CD4-positive, alpha-beta T cell treated with Interleukin-15 for 1 hour (primary cell): ENCODE measurements at regions not wholly inside any gene's neighbourhood (a gene's known extent, or its start where the extent isn't known, plus 50 kb on each side); places are given as distances from the start of the nearest gene placed in this dataset.

Source experiments
- DNase-seq: peaks from one replicate; pipeline ENCODE4 v3.0.0-alpha.2; 2020

- DNase-seq, result no peak
These were observed 486.1 kb upstream of the SALL1 start for GRCh38 chr16:51636920-51637769.

GRCh38 chr16:51635181-51635580 lies 484.1 kb upstream of the SALL1 start:
- no peak for DNase-seq

DNA sequence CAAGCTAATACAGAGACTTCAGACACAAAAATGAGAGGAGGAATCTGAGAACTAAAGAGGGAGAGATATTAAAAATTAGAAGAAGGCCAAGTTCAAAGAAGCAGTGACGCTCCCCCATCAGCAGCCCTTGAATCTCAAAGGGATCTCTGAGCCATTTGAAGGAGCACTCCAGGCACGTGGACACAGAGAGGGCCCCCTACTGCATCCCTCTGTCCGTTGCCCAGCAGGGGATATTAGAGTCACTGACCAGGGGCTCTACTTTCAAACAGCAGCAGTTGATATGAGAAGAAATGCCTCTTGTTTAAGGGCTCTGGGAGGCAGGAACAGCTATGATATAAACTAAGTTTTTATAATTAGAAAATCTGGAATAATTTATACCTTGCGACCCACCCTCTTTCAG lies 479.0 kb upstream of the SALL1 start:
- DNase-seq, result no peak

DNA sequence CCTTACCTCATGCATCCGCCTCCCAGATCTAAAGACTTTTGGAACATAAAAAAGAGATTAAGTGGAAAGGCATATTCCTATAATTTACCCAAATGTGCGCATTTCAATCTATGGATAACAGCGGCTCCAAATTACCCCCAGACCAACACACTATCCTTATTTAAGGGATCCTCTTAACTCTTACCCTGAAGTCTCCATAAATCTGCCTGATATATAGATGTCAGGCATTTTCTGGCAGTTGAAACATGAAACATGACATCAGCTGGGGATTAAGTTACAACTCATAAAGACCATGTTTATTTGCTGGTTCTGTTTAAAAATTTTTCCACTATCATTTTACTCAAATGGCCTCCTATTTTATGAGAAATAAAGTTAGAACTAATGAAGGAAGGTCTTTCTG lies 478.5 kb upstream of the SALL1 start:
- DNase-seq, result no peak

DNA sequence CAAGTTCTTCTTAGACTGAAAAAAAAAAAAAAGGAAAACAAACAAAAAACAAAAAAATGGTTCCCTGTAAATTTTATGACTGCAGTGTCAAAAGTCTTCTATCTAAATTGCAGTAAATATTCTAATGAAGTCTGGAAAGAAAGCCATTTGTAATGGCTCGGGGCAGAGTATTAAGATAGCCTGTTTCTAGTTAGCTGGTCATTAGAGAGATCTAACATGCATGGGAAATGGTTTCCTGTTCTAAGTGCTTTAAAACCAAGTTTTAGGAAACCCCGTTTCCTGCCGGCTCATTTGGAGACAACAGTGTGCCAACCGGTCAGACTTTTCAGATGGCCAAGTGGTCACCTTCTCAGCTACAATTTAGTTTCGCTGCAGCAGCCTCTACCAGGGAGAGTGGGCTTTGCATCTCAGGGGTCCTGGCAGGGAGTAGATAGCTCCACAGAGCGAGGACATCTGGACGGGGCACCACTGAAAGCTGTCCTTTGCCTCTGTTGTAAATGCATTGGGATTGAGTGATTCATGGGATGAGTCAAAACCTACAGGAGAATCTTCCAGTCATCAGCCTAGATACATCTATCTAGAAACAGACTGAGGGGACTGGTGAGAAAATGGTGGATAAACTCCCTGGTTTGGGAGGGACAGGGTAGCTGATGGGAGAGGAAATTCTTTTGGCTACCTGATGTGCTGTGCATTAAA lies 473.2 kb upstream of the SALL1 start:
- no peak for DNase-seq

- DNase-seq, result no peak
These were observed 470.5 kb upstream of the SALL1 start for GRCh38 chr16:51621610-51622009.

GRCh38 chr16:51615141-51615540 lies 464.1 kb upstream of the SALL1 start:
- no peak for DNase-seq

DNA sequence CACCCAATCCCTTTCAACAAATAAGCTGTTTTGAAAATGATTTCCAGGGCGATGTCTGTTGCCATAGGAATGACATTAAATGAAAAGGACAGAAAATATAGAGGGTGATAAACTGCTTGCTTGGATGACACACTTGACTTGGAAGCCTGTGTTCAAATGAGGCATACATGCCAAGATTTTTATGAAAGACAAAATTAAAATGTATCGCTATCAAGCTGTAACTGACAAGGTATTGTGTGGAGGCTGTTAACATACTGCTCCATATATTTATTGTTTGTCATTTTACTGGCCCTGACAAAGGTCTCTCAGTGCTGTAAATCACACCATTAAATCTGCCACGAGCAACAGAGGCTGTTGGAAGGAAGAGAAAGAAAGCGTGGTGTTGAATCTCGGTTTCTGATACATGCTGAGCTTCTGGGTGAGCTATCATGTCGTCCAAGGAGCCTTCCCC lies 456.2 kb upstream of the SALL1 start:
- DNase-seq, result no peak

DNA sequence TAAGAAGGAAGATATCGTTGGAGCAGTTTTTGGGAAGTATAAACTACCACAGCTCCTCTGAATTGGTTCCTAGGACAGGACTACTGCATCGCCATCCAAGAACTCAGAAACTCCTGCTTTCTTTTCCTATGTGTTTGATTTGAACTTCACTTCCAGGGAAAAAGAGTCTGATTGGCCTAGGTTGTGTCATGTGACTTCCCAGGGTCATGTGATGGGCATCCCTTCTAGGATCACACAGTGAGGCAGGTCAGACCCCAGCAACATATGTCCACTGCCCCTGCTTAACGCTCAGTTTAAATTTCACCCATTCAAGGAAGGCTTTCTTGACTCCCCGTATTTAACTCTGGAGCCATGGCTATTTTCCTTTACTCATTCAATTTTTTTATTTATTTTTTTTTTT lies 445.2 kb upstream of the SALL1 start:
- no peak for DNase-seq

GRCh38 chr16:51592535-51593300 lies 441.6 kb upstream of the SALL1 start:
- DNase-seq, result no peak

DNA sequence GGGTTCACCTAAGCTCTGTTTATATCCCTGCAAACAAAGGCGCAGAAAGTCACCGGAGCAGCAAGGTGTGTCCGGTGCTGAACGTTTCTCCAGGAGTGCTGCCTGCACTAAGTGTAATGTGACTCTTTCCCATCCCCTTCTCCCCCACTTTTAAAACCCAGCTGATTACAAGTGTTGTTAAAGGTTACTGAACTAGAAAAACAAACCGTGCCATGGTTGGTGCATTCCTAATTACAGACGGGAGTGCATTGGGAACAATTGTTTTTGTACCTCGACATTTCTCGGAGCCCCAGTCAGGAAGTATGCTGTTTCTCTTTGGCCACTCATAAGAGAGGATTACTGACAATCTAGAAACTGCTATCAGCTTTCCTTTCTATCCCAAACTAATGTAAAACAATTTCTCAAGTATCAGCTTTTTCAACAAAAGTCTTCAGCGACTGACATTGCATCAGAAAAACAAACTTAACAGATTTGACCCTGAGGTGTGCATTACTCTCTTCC lies 441.0 kb upstream of the SALL1 start:
- DNase-seq, result no peak

- DNase-seq, result no peak
These were observed 440.4 kb upstream of the SALL1 start for GRCh38 chr16:51591480-51591879.

- DNase-seq, result no peak
These were observed 428.7 kb upstream of the SALL1 start for GRCh38 chr16:51579652-51580360.

GRCh38 chr16:51577621-51578303 lies 426.7 kb upstream of the SALL1 start:
- no peak for DNase-seq

DNA sequence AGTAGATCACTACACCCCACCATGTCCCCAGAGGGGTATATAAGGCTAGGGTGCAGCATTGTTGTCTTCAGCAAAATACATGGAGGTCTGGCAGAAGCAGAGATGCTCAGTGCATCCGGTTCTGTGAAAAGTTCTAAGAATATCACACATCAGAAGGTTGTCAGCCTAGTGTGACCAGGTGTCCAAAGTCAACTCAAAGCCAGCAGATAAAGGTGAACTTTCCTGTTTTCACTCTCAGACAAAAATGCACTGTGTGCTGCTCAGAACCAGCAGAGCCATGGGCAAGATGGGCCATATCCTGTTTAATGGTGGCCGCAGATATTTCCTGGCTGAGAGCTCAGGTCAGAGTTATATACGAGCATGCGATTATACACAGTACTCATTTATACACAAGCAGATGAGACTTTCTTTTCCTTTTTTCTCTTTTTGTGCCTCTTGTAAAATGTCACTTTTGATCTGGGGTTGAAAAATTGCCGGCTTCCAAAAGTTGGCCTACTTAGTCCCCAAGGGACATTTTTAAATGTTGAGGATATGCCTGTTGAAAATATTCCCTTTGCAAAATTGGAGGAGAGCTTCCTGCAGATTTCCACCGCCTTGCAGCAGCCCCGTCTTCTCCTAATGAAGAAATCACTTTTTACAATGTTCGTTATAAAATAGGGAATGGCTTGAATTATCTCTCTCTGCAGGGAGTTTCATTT lies 425.6 kb upstream of the SALL1 start:
- DNase-seq, result no peak

DNA sequence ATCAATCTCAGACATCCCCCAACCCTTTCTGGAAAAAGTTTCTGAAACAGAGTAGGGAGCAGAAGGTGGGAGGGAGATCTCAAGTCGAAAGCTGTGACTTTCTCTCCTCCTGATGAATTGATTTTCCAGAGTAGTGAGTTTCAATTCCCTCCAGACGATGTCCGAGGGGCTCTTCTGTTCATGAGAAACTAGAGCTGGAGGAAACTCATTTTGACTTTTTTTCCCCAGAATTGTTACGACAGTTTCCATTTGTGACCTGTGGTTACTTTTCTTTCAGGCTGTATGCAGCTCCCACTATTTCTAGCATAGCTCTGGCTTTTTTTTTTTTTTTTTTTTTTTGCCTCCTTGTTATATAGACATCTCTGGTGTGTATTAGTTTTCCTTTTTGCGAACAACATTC lies 422.1 kb upstream of the SALL1 start:
- DNase-seq, result no peak

- no peak for DNase-seq
These were observed 418.3 kb upstream of the SALL1 start for GRCh38 chr16:51569203-51569931.

DNA sequence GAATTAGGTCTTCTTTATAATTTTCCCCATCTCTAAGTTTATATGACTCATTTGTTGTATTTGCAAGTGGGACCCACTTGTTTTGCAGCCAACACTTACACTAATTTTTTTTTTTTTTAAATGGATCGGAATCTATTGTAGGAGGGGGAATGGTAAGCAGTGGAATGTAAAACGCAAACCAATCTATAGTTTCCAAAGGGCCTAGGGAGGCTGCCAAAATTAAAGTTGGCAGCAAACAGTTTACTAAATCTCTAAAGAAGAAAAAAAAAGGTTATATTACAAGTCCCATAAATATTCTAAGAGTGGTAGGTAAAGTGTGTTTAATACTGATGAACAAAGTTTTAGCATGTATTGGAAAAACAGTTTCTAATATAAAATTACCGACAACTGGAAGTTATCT lies 416.8 kb upstream of the SALL1 start:
- DNase-seq, result no peak

- no peak for DNase-seq
These were observed 414.1 kb upstream of the SALL1 start for GRCh38 chr16:51565184-51565583.

- DNase-seq, result no peak
These were observed 411.8 kb upstream of the SALL1 start for GRCh38 chr16:51562891-51563290.

GRCh38 chr16:51559901-51560300 lies 408.8 kb upstream of the SALL1 start:
- no peak for DNase-seq
